GM12891 (cell line): ENCODE measurements at regions not wholly inside any gene's neighbourhood (a gene's known extent, or its start where the extent isn't known, plus 50 kb on each side); places are given as distances from the start of the nearest gene placed in this dataset.

Experiments
- PAX5 ChIP-seq: IDR thresholded peaks from 2 replicates; pipeline ENCODE4 v1.6.1; 2011; ENCODE audit warnings: low read length, moderate library complexity, mild to moderate bottlenecking; ENCODE audit not compliant: insufficient read depth, severe bottlenecking
- POLR2A ChIP-seq: IDR thresholded peaks from 2 replicates; pipeline ENCODE4 v1.6.1; 2011; ENCODE audit warnings: low read depth, low read length, control low read depth
- POLR2AphosphoS5 ChIP-seq: IDR thresholded peaks from 2 replicates; pipeline ENCODE4 v1.6.1; 2011; ENCODE audit warnings: low read depth, low read length, control low read depth
- POU2F2 ChIP-seq: IDR thresholded peaks from 2 replicates; pipeline ENCODE4 v1.6.1; 2011; ENCODE audit warnings: low read depth, mild to moderate bottlenecking, control low read depth, low read length, moderate library complexity
- SPI1 ChIP-seq: IDR thresholded peaks from 2 replicates; pipeline ENCODE4 v1.6.1; 2011; ENCODE audit warnings: low read depth, low read length, control low read depth
- TAF1 ChIP-seq: IDR thresholded peaks from 2 replicates; pipeline ENCODE4 v1.6.1; 2011; ENCODE audit warnings: low read depth, low read length, control low read depth

DNA sequence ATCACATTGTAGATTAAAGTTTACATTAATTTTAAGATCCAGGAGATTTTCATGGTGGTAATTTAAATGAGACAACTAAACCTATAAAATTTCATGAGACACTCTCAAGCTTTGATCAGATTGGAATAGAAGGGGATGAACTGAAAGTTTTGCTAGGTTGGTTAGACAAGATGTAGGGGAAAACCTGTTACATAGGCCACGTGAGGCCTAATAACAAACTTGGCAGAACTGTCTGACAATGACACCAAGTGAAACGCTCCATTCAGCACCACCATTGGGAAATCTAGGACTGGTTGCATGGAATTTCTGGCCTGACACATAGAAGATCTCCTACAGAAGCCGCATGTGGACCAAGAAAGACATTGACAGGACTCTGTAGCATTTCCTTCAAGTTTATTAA, 87.8 kb upstream of the SLC39A10 start:
- no peak for TF ChIP-seq TAF1
- TF ChIP-seq POLR2A = no peak
- no peak for TF ChIP-seq POLR2AphosphoS5
- no peak for TF ChIP-seq SPI1
- no peak for TF ChIP-seq POU2F2
- TF ChIP-seq PAX5 = no peak
